Upper lobe of left lung (tissue), 4 donors: ENCODE measurements at regions not wholly inside any gene's neighbourhood (a gene's known extent, or its start where the extent isn't known, plus 50 kb on each side); places are given as distances from the start of the nearest gene placed in this dataset.

Experiments used
- EP300 ChIP-seq, 4 donors: sonication (generic); formaldehyde crosslinking; IDR thresholded peaks; one replicate each; pipeline ENCODE4 v1.5.1; 2017; ENCODE audit warnings: antibody characterized with exemption in 4 of 4, control low read depth in 2 of 4
- POLR2A ChIP-seq, 4 donors: fragments of 450-650 bp; IDR thresholded peaks; one replicate each; pipeline ENCODE4 v1.5.1; 2016 to 2017; ENCODE audit warnings: antibody characterized with exemption in 4 of 4, mild to moderate bottlenecking in 2 of 4
- POLR2AphosphoS5 ChIP-seq, 2 donors: sonication (generic); formaldehyde crosslinking; IDR thresholded peaks; one replicate each; pipeline ENCODE4 v1.5.1; 2017; ENCODE audit warnings: antibody characterized with exemption in 2 of 2
- TF ChIP-seq, protein P1 (sequence below), 6 experiments: fragments of 450-650 bp in 4 of 6; fragments of 200-600 bp in 2 of 6; sonication (generic) in 2 of 6; IDR thresholded peaks; one replicate each; pipeline ENCODE4 v1.5.1; 2016 to 2019; ENCODE audit warnings: antibody characterized with exemption in 6 of 6

DNA sequence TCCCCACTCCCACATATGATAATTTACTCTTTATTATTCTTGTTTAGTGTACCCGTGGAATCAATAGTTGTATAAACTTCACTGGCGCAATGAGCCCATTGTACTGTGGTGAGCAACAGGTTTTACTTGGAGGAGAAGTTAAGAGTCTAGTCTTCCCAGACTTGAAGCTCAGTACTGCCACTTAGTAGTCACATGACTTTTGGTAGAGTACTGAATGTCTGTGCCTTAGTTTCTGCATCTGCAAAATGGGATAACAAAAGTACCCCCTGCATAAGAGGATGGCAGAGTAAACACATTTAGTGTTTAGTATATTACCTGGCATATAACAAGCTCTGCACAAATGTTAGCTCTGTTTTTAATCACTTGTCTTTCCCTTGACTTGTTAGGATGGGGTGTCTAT lies 375.5 kb downstream of the VRK1 start:
- TF ChIP-seq, protein P1, sequence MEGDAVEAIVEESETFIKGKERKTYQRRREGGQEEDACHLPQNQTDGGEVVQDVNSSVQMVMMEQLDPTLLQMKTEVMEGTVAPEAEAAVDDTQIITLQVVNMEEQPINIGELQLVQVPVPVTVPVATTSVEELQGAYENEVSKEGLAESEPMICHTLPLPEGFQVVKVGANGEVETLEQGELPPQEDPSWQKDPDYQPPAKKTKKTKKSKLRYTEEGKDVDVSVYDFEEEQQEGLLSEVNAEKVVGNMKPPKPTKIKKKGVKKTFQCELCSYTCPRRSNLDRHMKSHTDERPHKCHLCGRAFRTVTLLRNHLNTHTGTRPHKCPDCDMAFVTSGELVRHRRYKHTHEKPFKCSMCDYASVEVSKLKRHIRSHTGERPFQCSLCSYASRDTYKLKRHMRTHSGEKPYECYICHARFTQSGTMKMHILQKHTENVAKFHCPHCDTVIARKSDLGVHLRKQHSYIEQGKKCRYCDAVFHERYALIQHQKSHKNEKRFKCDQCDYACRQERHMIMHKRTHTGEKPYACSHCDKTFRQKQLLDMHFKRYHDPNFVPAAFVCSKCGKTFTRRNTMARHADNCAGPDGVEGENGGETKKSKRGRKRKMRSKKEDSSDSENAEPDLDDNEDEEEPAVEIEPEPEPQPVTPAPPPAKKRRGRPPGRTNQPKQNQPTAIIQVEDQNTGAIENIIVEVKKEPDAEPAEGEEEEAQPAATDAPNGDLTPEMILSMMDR (IDR thresholded peaks at IDR 0.05) = no peak
- TF ChIP-seq POLR2AphosphoS5 (IDR thresholded peaks at IDR 0.05) (no peak), POLR2A (IDR thresholded peaks at IDR 0.05) (no peak), EP300 (IDR thresholded peaks at IDR 0.05) (no peak)
